Stimulated activated memory B cell treated with anti-CD40 and anti-IgM and Interleukin-4, amounts not matched to agents 10 μg/mL and 1 μg/mL and 100 μg/mL, for 72 hours (primary cell): ENCODE measurements at regions not wholly inside any gene's neighbourhood (a gene's known extent, or its start where the extent isn't known, plus 50 kb on each side); places are given as distances from the start of the nearest gene placed in this dataset.

ENCODE experiments used
- ATAC-seq: fragments of 150-1000 bp; cut with Tn5 transposase; 2 replicates; pipeline ENCODE4 v1.10.0; 2021
- H3K27ac Mint-ChIP-seq: one replicate; pipeline ENCODE4 v1.8.0; 2022; ENCODE audit warnings: mild to moderate bottlenecking, mixed read lengths
- H3K27me3 Mint-ChIP-seq: one replicate; pipeline ENCODE4 v1.8.0; 2022; ENCODE audit warnings: mixed read lengths
- H3K36me3 Mint-ChIP-seq: one replicate; pipeline ENCODE4 v1.8.0; 2022; ENCODE audit warnings: mixed read lengths
- H3K4me1 Mint-ChIP-seq: one replicate; pipeline ENCODE4 v1.8.0; 2022; ENCODE audit warnings: mixed read lengths
- H3K4me3 Mint-ChIP-seq: one replicate; pipeline ENCODE4 v1.8.0; 2022; ENCODE audit warnings: mild to moderate bottlenecking, moderate library complexity, mixed read lengths
- H3K9me3 Mint-ChIP-seq: one replicate; pipeline ENCODE4 v1.8.0; 2022; ENCODE audit warnings: mixed read lengths

DNA sequence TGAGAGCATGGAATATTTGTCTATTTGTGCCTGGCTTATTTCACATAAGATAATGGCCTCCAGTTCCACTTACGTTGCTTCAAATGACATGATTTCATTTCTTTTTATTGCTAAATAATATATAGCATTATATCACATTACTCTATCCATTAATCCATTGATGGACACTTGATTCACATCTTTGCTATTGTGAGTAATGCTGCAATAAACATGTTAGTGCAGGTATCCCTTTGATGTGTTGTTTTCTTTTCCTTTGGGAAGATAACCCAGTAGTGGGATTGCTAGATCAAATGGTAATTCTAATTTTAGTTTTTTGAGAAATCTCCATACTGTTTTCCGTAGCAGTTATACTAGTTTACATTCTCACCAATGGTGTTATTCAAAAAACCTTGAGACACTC, 1343.3 kb upstream of the TMEFF2 start:
- no peak for ATAC-seq
- no peaks in the 10 kb centered on the region for H3K27me3 Mint-ChIP-seq
- no peaks in the 10 kb centered on the region for H3K9me3 Mint-ChIP-seq
- no peak overlapping the region for H3K27ac Mint-ChIP-seq
- no peaks in the 10 kb centered on the region for H3K36me3 Mint-ChIP-seq
- no peaks in the 10 kb centered on the region for H3K4me1 Mint-ChIP-seq
- H3K4me3 Mint-ChIP-seq: no peak overlapping the region

DNA sequence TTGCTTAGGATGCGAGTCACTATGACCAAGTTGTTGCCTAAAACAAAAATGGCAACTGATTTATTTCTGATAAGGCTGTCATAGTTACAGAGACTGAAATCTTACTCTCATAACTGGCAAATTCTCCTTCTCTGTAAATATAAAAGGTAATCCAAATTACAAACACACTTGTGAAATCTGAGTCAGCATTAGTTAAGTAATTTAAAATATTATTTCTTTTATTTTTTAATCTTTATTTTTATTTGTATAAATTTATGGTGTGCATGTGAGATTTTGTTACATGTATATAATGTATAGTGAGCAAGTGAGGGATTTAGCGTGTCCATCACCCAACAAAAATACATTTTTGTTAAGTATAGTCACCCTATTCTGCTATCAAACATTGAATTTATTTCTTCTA, 1342.8 kb upstream of the TMEFF2 start:
- ATAC-seq: no peak
- Mint-ChIP-seq H3K4me3 (no peak overlapping the region), H3K4me1 (no peaks in the 10 kb centered on the region), H3K27ac (no peak overlapping the region), H3K9me3 (no peaks in the 10 kb centered on the region), H3K27me3 (no peaks in the 10 kb centered on the region), H3K36me3 (no peaks in the 10 kb centered on the region)

DNA sequence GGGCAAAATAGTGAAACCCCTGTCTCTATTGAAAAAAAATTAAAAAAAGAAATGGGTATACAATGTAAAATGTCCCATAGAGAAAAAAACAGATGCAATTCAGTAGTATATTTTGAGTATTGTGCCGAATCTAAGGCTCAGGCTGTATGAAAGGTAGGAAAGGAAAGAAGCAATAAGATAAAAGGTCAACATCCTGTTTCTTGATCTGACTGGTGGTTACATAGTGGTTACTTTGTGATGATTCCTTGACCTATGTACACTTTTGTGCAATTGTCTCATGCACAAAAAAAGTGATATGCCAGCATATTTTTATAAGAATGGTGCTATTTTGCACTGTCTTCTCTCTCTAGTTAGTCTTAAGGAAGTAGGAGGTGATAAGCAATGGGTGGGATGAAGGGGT, 1333.7 kb upstream of the TMEFF2 start:
- Mint-ChIP-seq H3K27ac (no peak overlapping the region), H3K36me3 (no peaks in the 10 kb centered on the region), H3K4me3 (no peak overlapping the region), H3K4me1 (peaks cover 6% of the 10 kb centered on the region), H3K9me3 (no peaks in the 10 kb centered on the region), H3K27me3 (no peaks in the 10 kb centered on the region)
- ATAC-seq: peak; percentile 24

DNA sequence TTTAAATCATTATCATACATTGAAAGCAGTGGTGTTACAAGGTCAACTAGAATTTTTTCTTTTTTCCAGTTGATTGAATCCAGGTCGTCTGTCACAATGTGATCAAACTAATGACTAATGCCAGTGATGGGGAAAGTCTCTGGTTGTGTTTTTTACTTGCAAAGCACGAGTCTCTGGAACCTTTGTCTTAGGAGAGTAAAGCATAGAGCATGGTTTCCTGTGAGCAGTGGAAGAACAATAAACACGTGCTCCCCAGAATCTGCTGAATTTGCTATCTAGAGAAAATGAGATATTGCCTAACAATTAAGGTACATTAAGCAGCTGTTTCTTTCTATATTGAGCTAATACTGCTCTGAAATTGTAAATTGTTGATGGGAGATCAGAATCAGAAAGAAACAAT, 1332.4 kb upstream of the TMEFF2 start:
- H3K27ac Mint-ChIP-seq: no peak overlapping the region
- no peaks in the 10 kb centered on the region for H3K36me3 Mint-ChIP-seq
- no peaks in the 10 kb centered on the region for H3K27me3 Mint-ChIP-seq
- peaks cover 6% of the 10 kb centered on the region for H3K4me1 Mint-ChIP-seq
- H3K4me3 Mint-ChIP-seq: no peak overlapping the region
- H3K9me3 Mint-ChIP-seq: no peaks in the 10 kb centered on the region
- ATAC-seq: no peak

DNA sequence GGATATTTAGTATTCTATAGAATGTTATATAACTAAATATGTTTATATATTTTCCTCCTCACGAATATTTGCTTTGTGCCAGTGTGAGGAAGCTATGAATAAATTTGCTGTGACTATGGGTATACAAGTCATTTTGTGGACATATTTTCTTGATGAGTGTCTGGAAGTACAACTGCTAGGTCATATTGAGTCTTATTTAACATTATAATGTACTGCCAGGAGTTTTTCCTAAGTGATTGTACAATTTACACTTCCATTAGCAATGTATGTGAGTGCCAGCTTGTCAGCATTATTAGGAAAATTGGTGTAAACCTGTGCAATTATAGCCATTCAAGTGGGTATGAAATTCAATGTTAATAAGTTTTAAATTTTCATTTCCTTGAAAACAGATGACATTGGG, 1328.9 kb upstream of the TMEFF2 start:
- no peak for ATAC-seq
- Mint-ChIP-seq H3K9me3 (no peaks in the 10 kb centered on the region), H3K27ac (no peak overlapping the region), H3K36me3 (no peaks in the 10 kb centered on the region), H3K27me3 (no peaks in the 10 kb centered on the region), H3K4me3 (no peak overlapping the region), H3K4me1 (peaks cover 4% of the 10 kb centered on the region)

DNA sequence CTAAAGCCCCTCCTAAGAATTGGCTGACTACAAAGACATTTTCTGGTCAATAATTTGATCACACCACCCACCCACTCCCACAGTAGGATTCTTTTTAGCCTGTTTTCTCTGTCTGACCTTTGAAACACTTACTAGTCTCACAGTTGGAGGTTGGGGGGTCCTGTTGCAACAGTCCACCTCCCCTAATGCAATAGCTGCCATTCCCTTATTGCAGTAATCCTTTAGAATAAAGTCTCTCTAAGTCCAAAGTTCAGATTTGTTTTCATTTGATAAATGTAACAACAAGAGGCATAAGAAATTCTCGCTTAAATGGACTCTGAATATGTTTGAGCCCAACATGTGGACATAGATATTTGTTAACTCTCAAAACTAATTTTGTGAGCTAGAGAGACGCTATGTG, 1326.8 kb upstream of the TMEFF2 start:
- Mint-ChIP-seq H3K4me1 (no peaks in the 10 kb centered on the region), H3K27ac (no peak overlapping the region), H3K27me3 (no peaks in the 10 kb centered on the region), H3K36me3 (no peaks in the 10 kb centered on the region), H3K9me3 (no peaks in the 10 kb centered on the region), H3K4me3 (no peak overlapping the region)
- ATAC-seq: no peak

DNA sequence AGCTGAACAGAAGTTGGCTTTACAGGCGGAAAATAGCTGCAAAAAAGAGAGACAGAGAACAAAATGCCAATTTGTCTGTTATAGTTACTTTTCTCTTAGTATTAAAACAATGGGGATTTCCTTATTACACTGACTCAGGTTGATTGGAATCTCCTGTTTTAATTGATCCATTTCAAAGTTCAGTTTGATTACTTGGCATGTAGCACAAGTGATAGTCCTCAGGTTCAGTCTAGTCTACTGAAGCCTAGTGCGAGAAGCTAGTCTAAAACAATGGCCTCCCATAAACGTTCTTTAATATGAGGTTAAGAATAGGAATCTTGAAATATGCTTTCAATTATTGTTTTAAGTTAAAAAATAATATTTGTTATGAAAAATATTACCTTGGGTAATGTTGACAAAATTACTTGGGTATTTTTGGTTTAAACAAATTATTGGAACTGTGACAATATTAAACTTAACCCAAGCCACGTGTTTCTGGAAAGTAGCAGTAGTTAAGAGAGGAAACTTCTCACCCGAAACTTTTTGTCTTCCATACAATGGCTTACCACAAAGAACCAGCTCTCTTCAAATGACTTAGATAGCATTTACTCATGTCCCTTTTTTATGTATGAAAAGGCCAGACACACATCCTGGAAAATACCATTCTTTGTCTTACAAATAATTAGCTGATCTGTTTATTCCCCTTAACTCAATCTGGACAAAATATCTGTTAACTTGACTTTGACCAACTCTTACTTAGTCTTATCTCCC, 1326.2 kb upstream of the TMEFF2 start:
- no peaks in the 10 kb centered on the region for H3K9me3 Mint-ChIP-seq
- no peaks in the 10 kb centered on the region for H3K27me3 Mint-ChIP-seq
- H3K4me1 Mint-ChIP-seq: no peaks in the 10 kb centered on the region
- H3K27ac Mint-ChIP-seq: no peak overlapping the region
- ATAC-seq: peak; percentile 31
- no peaks in the 10 kb centered on the region for H3K36me3 Mint-ChIP-seq
- no peak overlapping the region for H3K4me3 Mint-ChIP-seq

DNA sequence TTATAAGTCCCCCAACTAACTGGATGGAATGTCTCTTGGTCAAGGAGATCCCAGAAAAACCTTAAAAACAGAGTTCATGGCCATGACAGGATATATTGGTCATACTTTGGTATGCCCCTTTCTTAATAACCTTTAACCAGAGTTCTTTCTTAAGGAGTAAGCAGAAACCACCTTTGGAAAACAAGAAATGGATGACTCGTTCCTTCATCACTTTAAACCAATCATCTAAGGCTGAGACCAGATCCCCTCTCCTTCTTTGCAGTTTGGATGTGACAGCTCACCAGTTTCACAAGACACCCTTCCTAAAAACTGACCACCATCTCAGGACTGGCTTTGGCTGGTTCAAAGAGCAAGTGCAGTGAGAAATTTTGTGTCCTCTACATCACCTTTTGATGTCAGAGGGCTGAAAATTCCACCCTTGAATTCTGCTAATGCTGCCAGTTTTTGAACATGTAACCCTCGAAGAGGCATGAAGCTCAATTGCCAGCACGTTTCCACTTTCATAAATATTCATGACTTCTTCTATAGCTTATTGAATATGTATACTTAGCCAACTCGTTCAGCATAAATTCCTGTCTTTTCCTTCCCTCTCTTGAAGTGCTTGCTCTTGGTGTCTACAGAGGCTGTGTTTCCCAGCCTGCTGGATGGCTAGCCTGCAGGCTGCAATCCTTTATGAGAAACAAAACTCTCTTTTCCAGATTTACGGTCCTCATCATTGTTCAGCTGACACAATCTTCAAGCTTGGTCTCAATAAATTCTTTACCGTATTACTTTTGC, 1323.5 kb upstream of the TMEFF2 start:
- H3K4me3 Mint-ChIP-seq: no peak overlapping the region
- ATAC-seq: peak; percentile 16

DNA sequence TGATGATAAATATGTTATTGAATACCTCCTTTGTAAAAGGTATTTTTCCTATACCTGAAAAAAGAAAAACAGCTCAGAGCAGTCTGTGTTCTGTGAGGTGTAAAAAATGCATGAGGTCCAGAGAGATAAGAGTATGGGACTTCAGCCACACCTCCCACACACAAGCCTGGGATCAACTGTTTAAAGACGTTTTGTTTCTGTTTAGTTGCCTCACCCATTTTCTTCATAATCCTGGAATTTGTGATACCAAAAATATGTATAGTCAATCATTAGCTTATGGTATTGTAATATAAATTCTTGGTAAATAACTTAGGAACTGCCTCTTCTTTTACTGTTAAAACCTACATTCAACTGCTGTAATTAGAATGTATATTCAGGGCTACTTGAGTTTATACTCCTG, 1322.9 kb upstream of the TMEFF2 start:
- Mint-ChIP-seq H3K27me3 (no peaks in the 10 kb centered on the region), H3K4me1 (no peaks in the 10 kb centered on the region), H3K9me3 (no peaks in the 10 kb centered on the region), H3K27ac (no peak overlapping the region), H3K36me3 (no peaks in the 10 kb centered on the region), H3K4me3 (no peak overlapping the region)
- ATAC-seq: no peak

More for the DNA sequence above, 1323.5 kb upstream of the TMEFF2 start:
- H3K9me3 Mint-ChIP-seq: no peaks in the 10 kb centered on the region
- H3K27me3 Mint-ChIP-seq: no peaks in the 10 kb centered on the region
- H3K36me3 Mint-ChIP-seq: no peaks in the 10 kb centered on the region
- H3K27ac Mint-ChIP-seq: no peak overlapping the region
- H3K4me1 Mint-ChIP-seq: no peaks in the 10 kb centered on the region

DNA sequence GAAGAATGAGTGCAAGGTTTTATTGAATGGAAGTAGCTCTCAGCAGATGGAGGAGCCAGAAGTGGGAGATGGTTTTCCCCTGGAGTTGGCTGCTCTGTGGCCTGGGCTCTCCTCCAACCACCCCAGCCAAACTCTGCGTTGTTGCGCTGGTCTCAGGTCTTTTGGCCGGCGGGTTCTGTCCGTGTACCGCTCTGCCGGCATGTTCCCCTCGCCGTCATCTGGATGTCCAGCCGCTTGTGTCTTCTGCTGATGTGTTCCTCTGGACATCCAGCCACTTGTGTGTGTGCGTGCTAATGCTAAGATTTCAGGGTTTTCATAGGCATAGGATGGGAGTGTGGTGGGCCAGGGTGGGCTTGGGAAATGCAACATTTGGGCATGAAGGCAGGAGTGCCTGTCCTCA, 1311.3 kb upstream of the TMEFF2 start:
- Mint-ChIP-seq H3K27me3 (no peaks in the 10 kb centered on the region), H3K9me3 (no peaks in the 10 kb centered on the region), H3K4me1 (no peaks in the 10 kb centered on the region), H3K27ac (no peak overlapping the region), H3K36me3 (no peaks in the 10 kb centered on the region), H3K4me3 (no peak overlapping the region)
- ATAC-seq: peak; percentile 7

DNA sequence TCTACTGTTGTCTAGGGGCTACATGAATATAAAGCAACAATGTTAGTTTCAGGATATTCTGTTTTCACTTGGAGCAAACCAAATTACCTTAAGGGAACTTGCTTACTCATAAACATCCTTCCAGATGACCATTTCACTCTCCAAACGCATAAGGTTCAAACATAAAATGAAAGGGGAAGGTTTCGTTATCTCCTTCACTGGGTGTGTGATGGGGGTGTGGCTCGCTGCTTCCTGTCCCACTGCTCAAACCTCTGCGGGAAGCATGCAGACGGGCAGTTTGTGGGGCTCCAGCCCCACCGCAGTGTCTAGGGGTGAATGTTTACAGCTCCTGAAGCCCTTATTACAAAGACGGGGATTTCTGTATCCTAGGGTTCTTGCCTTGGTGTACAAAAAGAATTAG, 1310.9 kb upstream of the TMEFF2 start:
- Mint-ChIP-seq H3K27me3 (no peaks in the 10 kb centered on the region), H3K36me3 (no peaks in the 10 kb centered on the region), H3K27ac (no peak overlapping the region), H3K9me3 (no peaks in the 10 kb centered on the region), H3K4me1 (no peaks in the 10 kb centered on the region), H3K4me3 (no peak overlapping the region)
- peak; percentile 39 for ATAC-seq

DNA sequence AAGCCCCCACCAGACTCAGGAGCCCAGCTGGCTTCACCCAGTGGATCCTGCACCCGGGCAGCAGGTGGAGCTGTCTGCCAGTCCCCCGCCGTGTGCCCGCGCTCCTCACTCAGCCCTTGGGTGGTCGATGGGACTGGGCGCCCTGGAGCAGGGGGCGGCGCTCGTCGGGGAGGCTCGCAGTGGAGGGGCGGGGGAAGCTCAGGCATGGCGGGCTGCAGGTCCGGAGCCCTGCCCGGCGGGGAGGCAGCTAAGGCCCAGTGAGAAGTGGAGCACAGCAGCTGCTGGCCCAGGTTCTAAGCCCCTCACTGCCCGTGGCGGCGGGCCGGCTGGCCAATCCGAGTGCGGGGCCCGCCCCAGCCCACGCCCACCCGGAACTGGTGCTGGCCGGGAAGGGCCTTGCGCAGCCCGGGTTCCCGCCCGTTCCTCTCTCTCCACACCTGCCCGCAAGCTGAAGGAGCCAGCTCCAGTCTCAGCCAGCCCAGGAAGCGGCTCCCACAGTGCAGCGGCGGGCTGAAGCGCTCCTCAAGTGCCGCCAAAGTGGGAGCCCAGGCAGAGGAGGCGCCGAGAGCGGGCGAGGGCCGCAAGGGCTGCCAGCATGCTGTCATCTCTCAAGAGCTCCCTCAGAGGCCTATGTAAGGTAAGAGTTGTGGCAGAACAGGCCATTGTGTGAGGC, 1307.8 kb upstream of the TMEFF2 start:
- Mint-ChIP-seq H3K4me3 (no peak overlapping the region), H3K9me3 (no peaks in the 10 kb centered on the region), H3K27me3 (no peaks in the 10 kb centered on the region), H3K27ac (no peak overlapping the region), H3K36me3 (no peaks in the 10 kb centered on the region), H3K4me1 (no peaks in the 10 kb centered on the region)
- ATAC-seq: peak; percentile 16

DNA sequence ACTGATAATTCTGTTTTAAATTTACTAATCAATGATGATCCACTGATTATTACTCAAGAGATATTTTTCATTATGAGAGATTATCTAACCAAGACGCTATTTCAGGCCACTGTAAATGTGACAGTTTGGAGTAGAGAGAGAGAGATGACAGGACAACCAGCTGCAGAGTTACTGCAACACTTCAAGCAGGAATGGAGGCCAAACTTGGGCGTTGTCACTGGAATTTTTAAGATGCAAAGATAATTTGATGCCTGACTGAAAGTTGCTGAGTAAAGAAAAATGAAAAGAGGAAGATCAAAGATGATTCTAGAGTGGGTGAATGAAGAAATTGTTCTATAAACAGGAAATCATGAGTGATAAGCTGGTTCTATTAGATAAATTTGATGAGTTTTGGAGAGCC, 1302.1 kb upstream of the TMEFF2 start:
- Mint-ChIP-seq H3K27ac (no peak overlapping the region), H3K27me3 (no peaks in the 10 kb centered on the region), H3K4me3 (no peak overlapping the region), H3K9me3 (no peaks in the 10 kb centered on the region), H3K36me3 (no peaks in the 10 kb centered on the region), H3K4me1 (no peaks in the 10 kb centered on the region)
- ATAC-seq: no peak

DNA sequence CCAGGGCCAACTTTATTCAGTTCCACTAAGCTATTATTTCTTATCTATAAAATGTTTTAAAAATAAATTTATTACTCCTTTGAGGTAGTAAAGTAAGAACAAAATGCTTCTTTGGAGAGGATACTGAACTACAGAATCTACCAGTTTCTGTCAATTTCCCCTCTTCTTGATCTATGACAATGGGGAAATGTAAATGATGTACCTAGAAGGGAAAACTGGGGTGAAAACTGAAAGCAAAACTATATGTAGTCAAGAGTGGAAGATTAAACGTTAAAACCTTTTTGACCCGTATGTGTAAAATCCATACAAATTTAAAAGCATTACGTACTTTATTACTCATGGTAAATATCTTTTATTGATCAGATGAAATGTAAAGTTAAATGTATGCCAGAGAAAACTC, 1287.8 kb upstream of the TMEFF2 start:
- Mint-ChIP-seq H3K4me3 (peak overlapping the region; percentile 59), H3K27ac (peak overlapping the region; percentile 81)

DNA sequence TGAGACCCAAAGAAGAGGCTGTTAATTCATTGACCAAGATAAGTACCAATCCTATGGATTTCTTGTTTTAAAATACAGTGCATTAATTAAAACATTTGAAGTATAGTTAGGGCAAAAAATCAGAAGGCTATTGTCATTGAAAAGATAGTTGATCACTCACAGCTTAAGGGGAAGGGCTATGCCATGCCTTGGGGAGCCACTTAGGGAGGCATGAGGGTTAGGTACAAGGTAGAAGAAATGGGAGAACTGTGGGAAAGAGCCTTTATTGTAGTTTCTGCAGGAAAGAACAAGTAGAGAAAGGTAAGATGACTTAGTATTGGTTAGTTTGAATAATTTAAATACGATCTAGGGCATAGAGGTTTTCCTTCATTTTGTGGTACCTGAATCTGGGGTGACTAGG, 1285.5 kb upstream of the TMEFF2 start:
- ATAC-seq: no peak
- Mint-ChIP-seq H3K27me3 (no peaks in the 10 kb centered on the region), H3K9me3 (no peaks in the 10 kb centered on the region), H3K4me3 (no peak overlapping the region), H3K4me1 (peaks cover 14% of the 10 kb centered on the region), H3K27ac (no peak overlapping the region), H3K36me3 (no peaks in the 10 kb centered on the region)

More for the DNA sequence above, 1287.8 kb upstream of the TMEFF2 start:
- ATAC-seq: peak; percentile 65
- Mint-ChIP-seq H3K9me3 (no peaks in the 10 kb centered on the region), H3K36me3 (no peaks in the 10 kb centered on the region), H3K27me3 (no peaks in the 10 kb centered on the region), H3K4me1 (no peaks in the 10 kb centered on the region)
